ENCODE measurements at regions not wholly inside any gene's neighbourhood (a gene's known extent, or its start where the extent isn't known, plus 50 kb on each side); places are given as distances from the start of the nearest gene placed in this dataset.

DNA sequence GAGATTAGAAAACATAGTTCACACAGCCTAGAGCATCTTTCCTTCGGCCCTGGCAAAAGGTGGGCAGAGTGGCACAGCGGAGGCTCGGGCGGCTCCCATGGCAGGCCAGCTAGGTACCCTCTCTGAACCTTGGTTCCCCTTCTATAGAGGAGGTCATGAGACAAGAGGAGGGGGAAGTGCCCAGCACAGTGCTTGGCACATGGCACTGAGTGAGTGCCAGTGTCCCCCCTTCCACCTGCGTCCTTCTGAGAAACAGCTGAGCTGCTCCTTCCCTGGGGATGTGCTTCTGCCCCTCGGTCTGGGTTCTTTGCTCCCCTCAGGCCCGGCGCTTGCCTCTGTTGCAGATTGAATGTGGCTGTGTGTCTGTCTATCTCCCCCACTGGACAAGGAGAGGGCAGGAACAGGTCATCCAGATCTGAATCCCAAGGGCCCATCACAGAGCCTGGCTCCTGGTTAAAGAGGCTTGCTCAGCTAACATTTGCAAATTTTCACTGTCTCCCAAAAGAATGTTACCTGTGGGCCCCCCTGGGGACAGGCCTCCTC lies 165.6 kb downstream of the USP12 start:
- TF ChIP-seq CTCF (IDR thresholded peaks at IDR 0.05; ENCODE audit: low read depth, low read length, missing control alignments) = no peak
- no peak overlapping the region for H3K4me3 ChIP-seq (replicated peaks; ENCODE audit: low read depth, low read length)
- no peak for DNase-seq (ENCODE audit: extremely low read depth, low read depth)

DNA sequence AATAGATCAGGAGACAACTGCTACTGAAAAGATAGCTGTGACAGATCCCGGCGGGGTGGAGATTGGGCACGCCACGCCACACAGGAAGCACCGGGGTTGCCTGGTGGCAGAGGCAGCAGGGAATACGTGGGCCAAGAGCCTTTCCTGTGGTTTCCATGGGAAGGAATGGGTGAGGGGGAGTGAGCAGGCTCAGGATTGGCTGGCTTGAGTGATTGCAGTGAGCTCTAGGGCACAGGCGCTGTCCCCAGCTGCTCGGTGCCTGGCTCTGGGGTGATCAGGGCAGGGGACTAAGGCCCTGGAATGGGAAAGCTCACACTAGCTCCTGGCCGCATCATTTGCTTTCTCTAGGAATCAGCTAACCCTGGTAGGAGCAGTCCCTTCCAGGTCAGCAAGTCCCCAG lies 166.1 kb downstream of the USP12 start:
- no peak for TF ChIP-seq CTCF (IDR thresholded peaks at IDR 0.05; ENCODE audit: low read depth, low read length, missing control alignments)
- no peak overlapping the region for H3K4me3 ChIP-seq (replicated peaks; ENCODE audit: low read depth, low read length)
- no peak for DNase-seq (ENCODE audit: extremely low read depth, low read depth)

DNA sequence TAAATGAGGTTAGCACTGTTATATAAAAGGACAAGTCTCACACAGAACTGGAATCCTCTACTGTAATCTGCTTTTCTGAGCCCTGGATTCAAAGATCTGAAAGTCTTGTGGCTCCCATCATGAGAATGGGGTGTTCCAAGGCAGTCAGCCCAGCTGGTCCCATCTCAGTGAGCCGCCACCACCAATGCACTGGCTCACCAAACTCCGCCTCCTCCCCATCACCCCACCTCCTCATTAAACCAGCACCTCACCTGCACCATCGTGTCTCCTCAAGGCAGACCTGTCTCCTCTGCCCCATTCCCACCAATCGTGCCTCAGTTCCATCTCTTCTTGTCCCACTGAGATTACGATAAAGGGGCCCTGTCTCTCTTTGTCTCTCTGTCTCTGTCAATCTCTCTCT lies 166.7 kb downstream of the USP12 start:
- TF ChIP-seq CTCF (IDR thresholded peaks at IDR 0.05; ENCODE audit: low read depth, low read length, missing control alignments) = no peak
- H3K4me3 ChIP-seq (replicated peaks; ENCODE audit: low read depth, low read length) = no peak overlapping the region
- DNase-seq (ENCODE audit: extremely low read depth, low read depth) = no peak

DNA sequence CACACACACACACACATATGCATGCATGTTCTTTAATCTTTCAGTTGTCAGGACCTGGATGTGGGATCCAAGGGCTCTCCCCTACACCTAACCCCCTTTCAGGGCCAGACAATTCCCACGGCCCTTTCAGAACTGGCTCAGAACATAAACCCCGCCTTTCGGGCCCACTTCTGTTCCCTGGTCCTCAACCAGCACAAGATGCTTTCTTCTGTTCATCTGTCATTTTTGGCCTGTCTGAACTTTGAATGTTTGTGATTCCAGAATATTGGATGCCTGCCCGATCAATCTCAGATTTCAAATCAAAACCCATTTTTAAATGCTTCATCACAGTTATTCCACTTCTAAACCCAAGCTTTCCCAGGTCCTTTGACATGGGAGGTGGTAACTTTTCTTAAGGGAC lies 167.3 kb downstream of the USP12 start:
- no peak for TF ChIP-seq CTCF (IDR thresholded peaks at IDR 0.05; ENCODE audit: low read depth, low read length, missing control alignments)
- H3K4me3 ChIP-seq (replicated peaks; ENCODE audit: low read depth, low read length) = no peak overlapping the region
- DNase-seq (ENCODE audit: extremely low read depth, low read depth) = no peak

DNA sequence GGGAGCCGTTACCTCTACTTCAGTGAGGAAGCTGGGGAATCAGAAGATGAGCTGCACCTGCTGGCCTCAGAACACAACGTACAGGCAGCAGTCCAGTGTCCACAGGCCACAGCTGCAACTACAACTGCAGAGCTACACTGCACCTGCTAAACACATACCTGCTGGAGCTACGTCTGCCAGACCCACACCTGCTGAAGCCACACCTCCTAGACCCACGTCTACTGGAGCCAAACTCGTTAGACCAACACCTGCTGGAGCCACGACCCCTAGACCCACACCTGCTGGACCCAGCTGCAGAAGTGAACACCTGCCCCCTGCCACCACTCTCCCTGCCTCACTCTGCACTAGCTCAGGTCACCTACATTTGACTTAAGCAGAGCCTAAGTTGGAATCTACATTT lies 169.9 kb downstream of the USP12 start:
- H3K4me3 ChIP-seq (replicated peaks; ENCODE audit: low read depth, low read length) = no peak overlapping the region
- no peak for DNase-seq (ENCODE audit: extremely low read depth, low read depth)
- no peak for TF ChIP-seq CTCF (IDR thresholded peaks at IDR 0.05; ENCODE audit: low read depth, low read length, missing control alignments)

DNA sequence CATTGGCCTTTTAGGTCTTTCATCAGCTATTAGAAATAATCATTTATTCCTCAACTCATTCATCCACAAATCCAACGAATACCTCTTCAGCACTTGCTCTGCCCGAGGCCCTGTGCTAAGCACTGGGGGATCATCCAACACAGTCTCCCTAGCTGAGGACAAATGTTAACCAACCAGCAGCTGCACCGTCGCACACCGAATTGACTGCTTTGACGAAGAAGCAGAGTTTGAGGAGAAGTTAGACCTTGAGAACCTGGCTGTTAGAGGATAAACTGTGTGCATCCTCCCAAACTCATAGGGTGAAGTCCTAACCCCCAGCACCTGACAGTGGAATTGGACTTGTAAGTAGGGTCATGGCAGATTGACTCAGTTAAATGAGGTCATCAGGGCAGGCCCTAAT lies 170.9 kb downstream of the USP12 start:
- no peak overlapping the region for H3K4me3 ChIP-seq (replicated peaks; ENCODE audit: low read depth, low read length)
- no peak for TF ChIP-seq CTCF (IDR thresholded peaks at IDR 0.05; ENCODE audit: low read depth, low read length, missing control alignments)
- DNase-seq (ENCODE audit: extremely low read depth, low read depth) = no peak

- no peak for DNase-seq (ENCODE audit: extremely low read depth, low read depth)
- no peak for TF ChIP-seq CTCF (IDR thresholded peaks at IDR 0.05; ENCODE audit: low read depth, low read length, missing control alignments)
- H3K4me3 ChIP-seq (replicated peaks; ENCODE audit: low read depth, low read length) = no peak overlapping the region
Measured at GRCh38 chr13:26999499-26999898, 172.1 kb downstream of the USP12 start.
